NK-92 treated with Interleukin-12 subunit alpha and Interleukin-12 subunit beta, amount 100 ng/mL, for 24 hours (cell line): ENCODE measurements at regions not wholly inside any gene's neighbourhood (a gene's known extent, or its start where the extent isn't known, plus 50 kb on each side); places are given as distances from the start of the nearest gene placed in this dataset.

Experiments used
- DNase-seq: peaks from one replicate; lab custom pipeline; 2025; lab: John Stamatoyannopoulos, UW

DNA sequence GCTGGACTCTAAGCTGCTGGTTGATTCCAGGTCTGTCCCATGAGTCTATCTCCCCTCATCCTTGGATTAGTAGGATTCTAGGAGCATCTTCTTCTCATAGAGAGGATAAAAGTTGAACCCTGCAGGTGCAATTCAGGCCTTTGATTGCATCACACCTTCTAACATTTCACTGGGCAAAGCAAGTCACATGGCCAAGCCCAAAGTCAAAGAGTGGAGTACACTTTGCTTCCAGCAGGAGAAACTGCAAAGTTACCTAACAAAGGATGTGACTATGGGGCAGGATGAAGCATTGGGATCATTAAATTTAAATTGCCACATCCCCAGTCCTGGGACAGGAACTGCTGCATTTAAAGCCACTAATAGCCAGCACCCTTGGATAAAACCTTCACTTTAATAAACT is 51.0 kb upstream of the EGFLAM start:
- DNase-seq = no peak

DNA sequence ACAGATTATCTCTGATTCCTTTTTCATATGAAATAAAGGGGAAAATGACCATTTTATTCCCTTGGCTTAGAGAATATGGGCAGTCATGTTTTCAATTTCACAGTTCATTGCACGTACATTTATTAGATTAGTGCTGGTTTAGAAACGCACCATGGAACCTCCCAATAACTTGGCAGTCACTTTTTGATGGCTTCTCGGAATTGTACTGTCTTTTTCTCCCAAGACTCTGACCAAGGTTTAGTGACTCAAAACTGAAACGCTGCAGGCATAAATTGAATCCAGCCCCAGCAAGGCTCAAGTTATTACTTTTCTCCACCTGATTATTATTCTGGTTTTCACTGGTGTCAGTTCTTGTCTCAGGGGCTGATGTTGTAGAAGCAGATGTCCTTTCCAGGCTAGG is 55.6 kb upstream of the EGFLAM start:
- DNase-seq = no peak

DNA sequence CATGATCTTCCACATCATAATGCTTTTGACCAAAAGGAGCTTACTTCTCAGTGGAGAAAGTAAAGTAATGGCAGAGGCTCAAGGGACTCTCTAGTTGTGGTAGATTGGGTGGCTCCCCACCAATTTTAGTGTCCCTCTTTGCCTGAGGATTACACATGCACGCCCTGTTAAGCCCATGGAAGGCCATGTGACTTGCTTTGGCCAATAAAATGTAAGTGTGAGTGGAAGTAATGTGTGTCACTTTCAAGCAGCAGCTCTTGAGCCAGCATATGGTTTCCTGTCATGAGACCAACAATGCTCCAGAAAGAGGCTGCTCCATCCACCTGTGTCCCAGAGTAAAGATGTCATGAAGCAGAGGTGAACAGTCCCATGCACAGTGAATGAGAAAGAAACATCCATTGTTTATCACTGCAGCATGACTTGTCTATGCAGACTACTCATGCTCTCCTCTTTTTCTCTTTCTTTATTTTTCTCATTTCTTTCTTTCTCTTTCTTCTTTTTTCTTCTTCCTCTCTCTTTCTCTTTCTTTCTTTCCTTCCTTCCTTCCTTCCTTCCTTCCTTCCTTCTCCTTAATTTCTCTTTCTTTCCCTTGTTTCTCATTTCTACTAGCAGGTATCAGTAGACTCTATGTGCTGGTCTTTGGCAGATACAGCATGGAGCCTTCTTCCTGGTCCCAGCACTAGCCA is 57.3 kb upstream of the EGFLAM start:
- no peak for DNase-seq

DNA sequence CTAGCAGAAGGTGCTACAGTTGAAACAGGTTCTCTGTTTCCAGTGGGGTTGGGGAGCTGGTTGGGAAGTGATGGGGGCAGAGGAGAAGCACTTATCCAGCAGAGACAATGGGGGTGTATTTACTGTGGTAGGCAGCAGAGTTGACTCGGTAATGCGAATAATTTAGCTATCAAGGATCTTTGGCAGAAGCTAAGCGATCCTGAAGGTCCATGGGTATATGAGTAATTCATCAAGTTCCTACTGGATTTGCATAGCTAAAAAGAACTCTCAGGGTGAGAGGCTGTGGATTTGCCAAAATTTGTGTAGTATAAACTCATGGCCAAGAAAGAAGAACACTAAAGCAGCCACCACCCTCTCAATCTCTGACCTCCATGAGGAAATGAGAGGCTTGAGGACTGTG is 61.2 kb upstream of the EGFLAM start:
- DNase-seq = no peak

DNA sequence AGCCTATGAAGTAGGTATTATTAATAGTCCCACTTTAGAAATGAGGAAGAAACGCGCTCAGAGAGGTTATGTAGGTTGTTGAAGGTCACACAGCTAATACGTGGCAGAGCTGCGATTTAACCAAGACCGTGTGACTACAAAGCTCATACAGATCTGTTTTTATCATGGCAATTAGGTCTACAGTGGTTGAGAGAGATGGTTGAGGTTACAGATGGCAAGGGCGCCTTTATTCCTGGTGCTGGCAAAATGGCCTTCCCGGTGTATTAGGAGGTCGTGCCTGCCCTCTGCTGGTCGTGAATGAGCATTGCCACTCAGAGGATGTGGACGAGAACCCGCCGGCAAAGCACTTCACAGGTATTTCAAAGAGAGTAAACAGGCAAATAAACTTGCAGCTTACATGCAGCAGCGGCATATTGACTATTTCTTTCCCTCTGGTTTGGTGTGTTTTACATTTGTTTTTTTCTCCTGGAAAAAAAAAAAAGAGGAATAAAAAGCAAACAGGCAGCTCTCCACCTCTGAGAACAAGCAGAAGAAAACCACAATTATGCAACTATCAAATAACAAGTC is 65.3 kb upstream of the EGFLAM start:
- peak; percentile 31 for DNase-seq

DNA sequence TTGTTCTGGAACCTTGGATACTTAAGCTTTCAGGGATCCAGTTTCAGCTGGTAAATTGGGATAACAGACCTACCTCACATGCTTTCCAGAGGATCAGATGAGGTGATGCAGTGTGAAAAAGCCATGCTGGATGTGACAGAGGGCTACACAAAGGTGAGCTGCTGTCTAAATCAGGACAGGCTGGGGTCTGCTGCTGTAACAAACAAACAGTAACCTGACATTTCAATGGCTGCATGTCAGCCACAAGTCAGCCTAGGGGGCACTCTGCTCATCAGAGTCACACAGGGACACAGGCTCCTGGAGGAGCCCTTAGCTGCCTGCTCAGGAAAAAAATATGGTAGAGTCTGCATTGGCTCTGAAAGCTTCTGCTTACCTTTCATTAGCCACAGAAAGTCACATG is 66.7 kb upstream of the EGFLAM start:
- DNase-seq = no peak

DNA sequence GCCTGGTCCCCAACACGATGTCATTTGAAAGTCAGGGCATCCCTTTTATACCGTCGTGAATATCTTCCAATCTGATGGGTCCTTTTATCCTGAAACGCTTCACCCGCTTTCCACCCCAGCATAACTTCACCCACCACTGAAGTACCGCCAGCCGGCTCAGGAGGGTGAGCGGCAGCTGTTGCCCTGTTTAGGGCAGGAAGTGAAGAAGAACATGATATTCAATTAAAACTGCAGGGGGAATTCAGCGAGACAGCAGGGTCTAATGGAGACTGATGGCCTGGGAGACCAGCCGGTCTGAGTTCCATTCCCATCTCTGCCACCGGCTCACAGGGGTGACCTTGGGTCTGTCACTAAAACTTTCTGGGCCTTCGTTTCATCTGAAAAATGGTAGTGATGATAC is 68.2 kb upstream of the EGFLAM start:
- DNase-seq = no peak

DNA sequence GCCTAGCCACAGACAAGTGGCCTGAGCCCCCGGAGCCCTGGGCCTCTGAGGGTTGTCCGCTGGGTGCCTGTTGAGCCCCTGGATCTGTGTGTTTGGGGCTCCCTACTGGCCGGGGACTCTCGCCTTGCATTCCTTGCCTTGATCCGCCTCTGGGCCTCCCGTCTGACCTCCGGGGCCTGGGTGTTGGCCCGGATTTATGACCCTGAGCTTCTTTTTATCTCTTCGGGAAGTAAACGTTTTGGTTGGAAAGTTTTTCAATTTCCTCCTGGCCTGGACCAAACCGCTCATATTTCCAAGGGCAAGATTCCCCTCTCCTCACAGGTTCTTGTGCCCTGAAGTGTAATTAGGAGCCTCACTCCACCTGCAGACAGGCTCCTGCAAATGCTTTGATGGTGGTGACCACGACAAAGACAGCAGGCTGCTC is 69.3 kb upstream of the EGFLAM start:
- DNase-seq = no peak

DNA sequence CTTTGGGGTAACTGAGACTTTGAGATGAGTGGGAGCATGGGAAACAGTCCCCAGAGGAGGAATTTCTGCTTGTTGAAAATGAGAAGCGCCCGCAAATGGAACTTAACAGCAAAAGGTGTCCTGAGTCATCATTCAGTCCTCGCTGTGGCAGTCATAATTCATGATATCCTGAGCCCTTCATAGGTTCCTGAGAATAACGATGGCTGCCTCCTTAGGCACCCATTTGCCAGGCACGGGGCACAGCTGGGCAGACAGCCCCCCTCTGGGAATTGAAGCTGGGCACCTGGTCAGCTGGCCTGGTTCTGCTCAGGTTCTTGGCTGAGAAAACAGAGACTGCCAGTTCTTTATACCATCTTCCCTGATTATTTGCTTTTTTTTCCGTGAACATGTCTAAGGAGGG is 69.8 kb upstream of the EGFLAM start:
- no peak for DNase-seq

DNA sequence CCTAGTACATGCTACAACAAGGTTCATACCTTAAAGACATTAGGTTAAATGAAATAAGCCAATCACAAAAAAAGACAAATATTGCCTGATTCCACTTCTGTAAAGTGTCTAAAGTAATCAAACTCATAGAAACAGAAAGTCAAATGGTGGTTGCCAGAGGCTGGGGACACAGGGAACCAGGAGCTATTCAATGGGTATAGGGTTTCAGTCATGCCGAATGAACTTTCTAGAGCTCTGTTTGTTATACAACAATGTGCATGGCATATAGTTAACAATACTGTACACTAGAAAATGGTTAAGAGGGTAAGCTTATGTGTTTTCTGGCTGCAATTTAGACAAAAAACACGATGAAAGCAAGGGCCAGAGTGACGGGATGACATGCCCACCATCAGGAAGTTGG is 70.8 kb upstream of the EGFLAM start:
- DNase-seq = no peak

DNA sequence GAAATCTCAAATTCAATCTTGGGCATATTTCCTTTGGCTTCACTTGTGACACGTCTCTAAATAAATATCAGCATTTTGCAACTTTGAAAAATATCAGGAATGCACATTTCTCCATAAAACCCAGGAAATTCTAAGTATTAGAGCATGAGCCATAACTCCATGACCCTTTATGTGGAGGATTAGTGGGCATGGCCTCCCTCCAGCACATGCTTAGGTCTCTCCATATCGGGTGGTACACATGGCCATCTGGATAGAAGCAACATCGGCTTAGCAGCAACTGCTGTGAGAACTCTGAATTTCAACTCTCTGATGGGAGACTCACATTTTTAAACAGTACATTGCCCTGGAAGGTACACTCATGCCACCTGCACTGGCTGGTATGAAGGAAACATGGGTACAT is 73.7 kb upstream of the EGFLAM start:
- no peak for DNase-seq

DNA sequence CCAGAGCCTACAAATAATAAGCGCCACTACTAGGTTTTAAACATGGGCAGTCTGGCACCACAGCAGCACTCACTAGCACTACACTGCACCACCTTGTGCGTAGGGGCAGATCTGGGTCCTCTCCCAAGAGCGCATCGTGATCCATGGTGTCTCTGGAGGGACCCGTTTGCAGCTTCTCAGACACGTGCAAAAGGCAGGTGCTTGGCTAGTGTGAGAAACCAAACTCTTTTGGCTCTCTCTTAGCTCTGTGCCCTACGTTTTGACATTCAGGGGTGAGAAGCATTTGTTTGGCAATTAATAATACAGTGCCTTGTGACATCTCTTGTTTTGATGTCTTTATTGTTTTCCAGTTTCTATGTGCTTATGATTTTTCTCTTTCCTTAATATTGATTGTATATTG is 75.4 kb upstream of the EGFLAM start:
- DNase-seq = no peak

DNA sequence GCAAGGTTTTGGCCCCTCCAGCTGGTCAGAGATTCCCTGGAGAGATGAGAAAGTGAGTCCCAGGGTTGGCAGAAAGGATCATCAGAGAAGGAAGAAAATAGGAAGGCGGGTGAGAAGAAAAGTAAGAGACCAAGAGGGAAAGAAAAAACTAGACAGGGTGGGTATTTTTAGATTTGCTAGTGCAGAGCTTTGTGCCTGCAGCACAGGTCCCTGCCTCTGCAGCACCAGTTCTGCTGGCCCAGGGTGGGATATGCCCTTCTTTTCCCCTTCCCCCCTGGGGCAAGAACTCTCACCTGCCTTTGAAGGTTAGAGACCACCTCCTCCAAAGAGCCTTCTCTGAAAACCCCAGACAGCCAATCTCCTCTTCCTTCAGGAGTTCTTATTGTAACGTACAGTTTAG is 90.3 kb upstream of the EGFLAM start:
- no peak for DNase-seq

DNA sequence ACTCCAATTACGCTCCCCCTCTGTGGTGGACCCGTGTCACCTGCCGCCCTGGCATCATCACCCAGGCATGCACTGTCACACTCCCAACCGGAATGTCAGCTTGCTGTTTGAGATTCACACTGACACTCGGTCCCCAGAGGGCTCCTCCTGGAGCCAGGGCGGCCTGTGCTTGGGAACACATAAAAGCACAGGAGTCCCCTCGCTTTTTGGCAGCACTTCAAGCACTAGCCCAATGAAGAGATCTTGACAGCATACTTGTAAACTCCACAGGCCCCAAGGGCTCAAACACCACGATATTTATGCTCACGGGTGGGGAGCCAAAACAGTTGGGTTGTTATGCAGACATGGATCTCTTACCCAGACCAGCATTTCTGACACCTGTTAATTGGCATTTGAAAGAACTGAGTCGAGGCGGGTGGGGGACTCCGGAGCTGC is 90.8 kb upstream of the EGFLAM start:
- DNase-seq = no peak

DNA sequence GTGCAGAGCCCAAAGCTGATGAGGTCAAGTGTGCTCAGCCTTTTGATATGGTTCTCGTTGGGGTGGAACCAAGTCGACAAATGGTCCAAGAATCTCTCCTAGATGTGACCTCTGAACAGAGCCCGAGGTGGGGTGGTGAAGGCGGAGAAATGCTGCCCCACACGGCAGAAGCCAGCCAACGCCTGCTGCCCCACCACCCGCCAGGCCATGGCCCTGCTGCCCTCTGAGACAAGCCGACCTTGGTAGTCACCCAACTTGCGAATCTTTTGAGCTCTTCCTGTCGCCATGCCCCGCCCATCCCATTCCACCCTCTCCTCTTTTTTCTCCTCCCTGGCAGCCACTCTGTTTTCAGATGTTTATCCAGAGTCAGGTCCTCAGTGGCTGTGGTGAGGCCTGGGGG is 91.5 kb upstream of the EGFLAM start:
- no peak for DNase-seq

DNA sequence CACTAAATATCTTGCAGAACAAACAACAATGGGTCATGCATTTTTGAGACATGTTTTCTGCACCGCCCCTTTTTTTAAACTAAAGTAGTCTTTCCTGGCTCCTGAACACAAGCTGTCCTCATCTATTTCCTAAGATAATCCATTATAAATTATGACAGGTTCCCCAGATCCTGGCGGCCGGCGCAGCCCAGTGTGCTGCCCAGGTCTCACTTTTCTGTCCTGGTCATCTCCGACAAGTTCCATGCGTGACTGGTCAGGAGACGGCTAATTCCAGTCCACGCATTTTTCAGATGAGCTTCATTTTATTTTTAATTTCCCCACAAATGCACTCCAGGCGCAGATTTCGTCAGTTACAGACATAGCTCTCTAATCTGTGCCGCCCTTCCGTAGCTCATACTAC is 92.9 kb upstream of the EGFLAM start:
- DNase-seq = no peak

DNA sequence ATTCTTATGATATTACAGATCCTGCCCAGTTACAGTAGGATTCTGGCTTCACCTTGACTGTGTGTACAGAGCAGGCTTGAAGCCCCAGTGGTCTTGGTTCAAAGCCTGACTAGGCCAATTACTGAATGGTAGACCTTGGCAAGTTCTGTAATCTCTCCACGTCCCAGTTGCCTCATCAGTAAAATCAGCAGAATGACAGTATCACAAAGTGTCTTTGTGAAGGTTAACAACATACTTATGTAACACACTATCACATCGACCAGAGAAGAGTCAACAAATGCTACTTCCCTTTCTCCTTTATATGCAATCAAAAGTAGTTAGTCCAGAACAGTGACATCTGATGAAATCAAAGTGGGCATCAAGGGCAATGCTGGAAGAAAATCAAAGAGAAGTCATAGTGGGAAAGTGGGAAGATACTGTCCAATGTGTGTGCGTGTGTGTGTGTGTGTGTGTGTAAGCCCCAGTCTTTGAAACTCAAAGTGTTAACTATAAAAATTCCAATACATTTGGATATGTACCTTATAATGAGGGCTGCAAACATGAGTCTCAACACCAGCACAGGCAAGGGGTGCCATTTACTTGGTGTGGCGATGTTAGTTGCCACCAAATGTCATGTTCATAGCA is 93.5 kb upstream of the EGFLAM start:
- no peak for DNase-seq

DNA sequence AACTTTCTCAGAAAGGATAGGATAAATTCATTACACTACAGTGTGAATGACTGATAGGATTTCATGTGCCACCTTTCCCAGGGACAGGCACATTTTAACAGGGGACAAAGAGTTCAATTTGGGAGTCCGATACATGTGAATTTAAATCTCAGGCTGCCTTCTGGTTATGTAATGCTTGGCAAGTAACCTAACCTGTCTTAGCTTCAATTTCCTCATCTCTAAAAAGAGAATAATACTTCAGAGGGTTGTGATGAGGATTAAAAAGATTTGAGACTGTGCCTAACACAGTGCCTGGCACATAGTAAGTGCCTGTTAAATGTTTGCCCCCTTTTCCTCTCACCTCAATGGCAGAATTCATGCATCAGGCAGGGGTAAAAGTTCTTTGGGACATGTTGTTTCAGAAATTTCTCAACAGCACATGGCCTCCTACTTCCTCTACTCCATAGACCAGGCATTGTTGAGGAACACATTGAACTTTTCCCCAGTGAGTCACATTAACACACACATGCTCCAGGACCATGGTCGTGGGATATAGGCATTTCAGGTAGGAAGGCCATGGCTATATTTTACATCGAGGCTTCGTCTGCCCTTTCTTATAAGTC is 94.6 kb upstream of the EGFLAM start:
- DNase-seq = no peak

DNA sequence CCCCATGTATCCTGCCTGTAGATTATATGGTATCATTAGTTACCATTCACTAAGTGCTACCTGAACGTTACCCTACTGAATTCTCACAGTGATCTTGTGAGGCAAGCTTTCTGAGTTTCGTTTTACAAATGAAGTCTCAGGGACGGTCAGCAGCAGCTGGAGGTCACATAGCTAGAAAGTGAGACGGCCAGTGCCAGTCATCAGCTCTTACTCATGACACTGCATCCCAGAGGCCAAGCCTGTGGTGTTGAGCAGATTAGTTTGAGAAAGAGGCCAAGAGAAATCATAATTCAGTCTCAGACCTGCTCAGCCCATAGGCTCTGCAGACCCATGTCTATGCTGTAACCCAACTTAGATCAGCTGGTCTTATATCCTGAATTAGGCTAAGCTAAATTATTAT is 95.7 kb upstream of the EGFLAM start:
- DNase-seq = no peak

DNA sequence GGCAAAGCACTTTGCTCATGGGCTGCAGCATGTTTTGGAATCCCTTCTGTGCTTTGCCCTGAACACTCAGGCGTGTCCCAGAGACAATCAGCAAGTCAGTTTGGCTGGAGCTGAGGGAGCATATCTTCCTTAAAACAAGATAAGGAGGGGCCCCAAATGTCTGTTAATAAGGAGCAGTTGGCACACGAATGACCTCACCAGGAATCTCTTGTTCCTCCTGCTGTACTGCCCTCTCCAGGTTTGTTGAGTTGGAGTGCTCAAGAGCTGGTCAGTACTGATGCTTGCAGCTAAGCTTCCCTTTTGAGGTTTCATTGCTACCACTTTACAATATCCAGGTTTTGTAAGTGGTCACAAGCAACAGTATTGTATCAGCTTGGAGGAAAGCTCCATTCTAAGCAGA is 101.3 kb upstream of the EGFLAM start:
- DNase-seq = no peak

DNA sequence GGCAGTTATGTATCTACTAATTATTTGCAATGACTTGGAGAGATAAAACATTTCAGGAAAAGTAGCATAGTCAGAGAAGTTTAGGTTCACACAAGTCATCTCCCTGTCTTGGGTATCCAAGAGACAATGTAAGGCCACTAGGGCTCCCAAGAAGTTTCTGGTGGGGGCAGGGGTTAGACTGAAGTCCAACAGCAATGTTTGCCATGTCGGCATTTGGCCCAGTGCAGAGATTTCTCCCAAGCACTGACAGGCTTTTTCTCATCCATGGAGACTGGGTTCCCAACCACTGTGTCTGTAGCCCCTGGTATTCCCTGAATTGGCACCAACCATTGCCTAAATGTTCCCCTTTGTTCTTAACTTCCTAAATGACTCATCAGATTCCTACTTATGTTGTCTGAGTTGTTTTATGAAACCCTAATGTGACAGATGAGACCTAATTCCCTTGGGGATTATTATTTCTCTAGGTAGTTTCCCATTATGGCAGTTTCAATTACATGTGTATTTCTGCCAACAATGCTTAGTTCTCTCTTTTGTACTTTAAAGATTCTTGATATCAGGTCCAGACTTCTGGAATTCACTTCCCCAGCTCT is 103.6 kb upstream of the EGFLAM start:
- no peak for DNase-seq

DNA sequence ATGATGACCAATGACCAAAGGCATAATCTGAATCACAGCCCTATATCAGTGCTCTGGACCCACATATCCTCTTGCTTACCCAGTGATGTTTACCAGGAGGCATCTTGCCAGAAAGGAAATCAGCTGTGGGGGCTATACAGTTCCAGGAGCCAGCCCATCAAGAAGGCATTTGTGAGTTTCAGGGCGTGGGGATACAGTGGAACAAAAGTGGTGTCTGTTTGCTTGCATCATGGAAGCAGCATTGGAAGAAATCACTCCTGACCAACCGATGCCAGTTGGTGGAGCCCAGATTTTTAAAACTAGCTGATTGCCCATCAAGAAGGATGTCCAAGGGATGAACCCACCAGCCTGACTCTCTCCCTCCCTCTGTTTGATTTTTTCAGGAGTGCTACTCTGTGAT is 106.5 kb upstream of the EGFLAM start:
- DNase-seq = no peak

DNA sequence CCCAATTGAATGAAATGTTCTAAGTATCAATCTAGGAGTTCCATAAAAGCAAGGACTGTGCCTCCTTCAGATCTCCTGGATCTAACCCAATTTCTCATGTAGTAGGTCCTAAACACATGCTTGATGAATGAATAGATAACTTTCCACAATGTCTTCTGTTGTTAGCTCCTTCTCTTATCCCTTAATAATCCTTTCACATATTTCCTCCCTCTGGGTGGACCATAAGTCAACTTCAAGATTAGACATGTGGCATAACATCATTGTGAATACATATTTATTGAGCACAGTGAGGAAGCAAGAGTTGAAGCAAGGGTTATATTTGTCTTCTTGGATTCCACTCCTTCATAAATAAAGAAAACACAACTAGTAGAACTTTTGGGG is 108.6 kb upstream of the EGFLAM start:
- DNase-seq = no peak
